Skeletal muscle satellite cell (primary cell): ENCODE measurements at regions not wholly inside any gene's neighbourhood (a gene's known extent, or its start where the extent isn't known, plus 50 kb on each side); places are given as distances from the start of the nearest gene placed in this dataset.

Source experiments
- H3K27me3 ChIP-seq: 2 replicates; pipeline ENCODE4 v1.7.0; 2013; ENCODE audit warnings: low read length; ENCODE audit not compliant: control insufficient read depth, insufficient read depth
- H3K36me3 ChIP-seq: 2 replicates; pipeline ENCODE4 v1.7.0; 2013; ENCODE audit warnings: mild to moderate bottlenecking, control low read depth, low read length; ENCODE audit not compliant: insufficient read depth
- H3K4me1 ChIP-seq: 2 replicates; pipeline ENCODE4 v1.7.0; 2013; ENCODE audit warnings: low read length; ENCODE audit not compliant: control insufficient read depth, insufficient read depth
- H3K4me2 ChIP-seq: 2 replicates; pipeline ENCODE4 v1.7.0; 2013; ENCODE audit warnings: mild to moderate bottlenecking, low read length
- H3K4me3 ChIP-seq: 2 replicates; pipeline ENCODE4 v1.7.0; 2013; ENCODE audit warnings: low read length
- H3K9ac ChIP-seq: 2 replicates; pipeline ENCODE4 v1.7.0; 2013; ENCODE audit warnings: mild to moderate bottlenecking, low read depth, low read length, moderate library complexity
- H3K9me3 ChIP-seq: replicated peaks from 2 replicates; pipeline ENCODE4 v1.7.0; 2013; ENCODE audit warnings: mild to moderate bottlenecking, control low read depth, low read length

- Histone ChIP-seq H3K4me2 (no peak overlapping the region), H3K4me1 (no peaks in the 10 kb centered on the region), H3K36me3 (no peaks in the 10 kb centered on the region), H3K9me3 (no peaks in the 10 kb centered on the region), H3K27me3 (no peaks in the 10 kb centered on the region), H3K4me3 (no peak overlapping the region), H3K9ac (no peak overlapping the region)
These were observed 232.7 kb downstream of the METTL4 start for GRCh38 chr18:2338601-2339000.

GRCh38 chr18:2340335-2340734, 231.0 kb downstream of the METTL4 start:
- Histone ChIP-seq H3K4me1 (no peaks in the 10 kb centered on the region), H3K36me3 (no peaks in the 10 kb centered on the region), H3K9ac (no peak overlapping the region), H3K4me2 (no peak overlapping the region), H3K27me3 (no peaks in the 10 kb centered on the region), H3K9me3 (no peaks in the 10 kb centered on the region), H3K4me3 (no peak overlapping the region)

GRCh38 chr18:2348003-2348402, 223.3 kb downstream of the METTL4 start:
- no peak overlapping the region for H3K4me2 ChIP-seq
- H3K36me3 ChIP-seq: no peaks in the 10 kb centered on the region
- no peaks in the 10 kb centered on the region for H3K27me3 ChIP-seq

GRCh38 chr18:2351126-2351850, 220.0 kb downstream of the METTL4 start:
- Histone ChIP-seq H3K36me3 (no peaks in the 10 kb centered on the region), H3K27me3 (no peaks in the 10 kb centered on the region), H3K4me1 (no peaks in the 10 kb centered on the region), H3K9ac (no peak overlapping the region), H3K9me3 (no peaks in the 10 kb centered on the region), H3K4me3 (no peak overlapping the region), H3K4me2 (no peak overlapping the region)

More at GRCh38 chr18:2348003-2348402, 223.3 kb downstream of the METTL4 start:
- H3K4me1 ChIP-seq: no peaks in the 10 kb centered on the region
- no peak overlapping the region for H3K9ac ChIP-seq
- H3K4me3 ChIP-seq: no peak overlapping the region
- no peaks in the 10 kb centered on the region for H3K9me3 ChIP-seq

- H3K27me3 ChIP-seq: no peaks in the 10 kb centered on the region
- no peaks in the 10 kb centered on the region for H3K9me3 ChIP-seq
- H3K36me3 ChIP-seq: no peaks in the 10 kb centered on the region
- H3K9ac ChIP-seq: no peak overlapping the region
- H3K4me3 ChIP-seq: no peak overlapping the region
- H3K4me2 ChIP-seq: no peak overlapping the region
- H3K4me1 ChIP-seq: no peaks in the 10 kb centered on the region
These were observed 217.0 kb downstream of the METTL4 start for GRCh38 chr18:2354292-2354691.

GRCh38 chr18:2356906-2357305, 214.4 kb downstream of the METTL4 start:
- no peak overlapping the region for H3K9ac ChIP-seq
- H3K4me3 ChIP-seq: no peak overlapping the region
- H3K9me3 ChIP-seq: no peaks in the 10 kb centered on the region

GRCh38 chr18:2360861-2361260, 210.4 kb downstream of the METTL4 start:
- Histone ChIP-seq H3K4me3 (no peak overlapping the region), H3K9ac (no peak overlapping the region), H3K36me3 (no peaks in the 10 kb centered on the region), H3K9me3 (no peaks in the 10 kb centered on the region), H3K4me1 (no peaks in the 10 kb centered on the region), H3K27me3 (no peaks in the 10 kb centered on the region), H3K4me2 (no peak overlapping the region)

More at GRCh38 chr18:2356906-2357305, 214.4 kb downstream of the METTL4 start:
- H3K27me3 ChIP-seq: no peaks in the 10 kb centered on the region
- no peaks in the 10 kb centered on the region for H3K4me1 ChIP-seq
- no peaks in the 10 kb centered on the region for H3K36me3 ChIP-seq
- no peak overlapping the region for H3K4me2 ChIP-seq

- Histone ChIP-seq H3K9me3 (no peaks in the 10 kb centered on the region), H3K27me3 (no peaks in the 10 kb centered on the region), H3K4me2 (no peak overlapping the region), H3K4me1 (no peaks in the 10 kb centered on the region), H3K9ac (no peak overlapping the region), H3K4me3 (no peak overlapping the region), H3K36me3 (no peaks in the 10 kb centered on the region)
These were observed 203.2 kb downstream of the METTL4 start for GRCh38 chr18:2368102-2368501.

- Histone ChIP-seq H3K9me3 (no peaks in the 10 kb centered on the region), H3K36me3 (no peaks in the 10 kb centered on the region), H3K4me2 (no peak overlapping the region)
These were observed 194.6 kb downstream of the METTL4 start for GRCh38 chr18:2376707-2377106.

GRCh38 chr18:2380101-2380500, 191.2 kb downstream of the METTL4 start:
- no peak overlapping the region for H3K4me2 ChIP-seq
- no peaks in the 10 kb centered on the region for H3K27me3 ChIP-seq
- H3K4me3 ChIP-seq: no peak overlapping the region
- H3K9ac ChIP-seq: no peak overlapping the region
- H3K9me3 ChIP-seq: no peaks in the 10 kb centered on the region
- no peaks in the 10 kb centered on the region for H3K4me1 ChIP-seq
- no peaks in the 10 kb centered on the region for H3K36me3 ChIP-seq

More at GRCh38 chr18:2376707-2377106, 194.6 kb downstream of the METTL4 start:
- Histone ChIP-seq H3K4me1 (no peaks in the 10 kb centered on the region), H3K9ac (no peak overlapping the region), H3K4me3 (no peak overlapping the region), H3K27me3 (no peaks in the 10 kb centered on the region)

- H3K27me3 ChIP-seq: no peaks in the 10 kb centered on the region
- H3K9ac ChIP-seq: no peak overlapping the region
- no peaks in the 10 kb centered on the region for H3K9me3 ChIP-seq
- no peak overlapping the region for H3K4me2 ChIP-seq
- H3K4me3 ChIP-seq: no peak overlapping the region
- no peaks in the 10 kb centered on the region for H3K36me3 ChIP-seq
- H3K4me1 ChIP-seq: no peaks in the 10 kb centered on the region
These were observed 189.8 kb downstream of the METTL4 start for GRCh38 chr18:2381539-2381938.

- H3K4me3 ChIP-seq: no peak overlapping the region
- H3K36me3 ChIP-seq: no peaks in the 10 kb centered on the region
- H3K9me3 ChIP-seq: no peaks in the 10 kb centered on the region
- H3K4me1 ChIP-seq: no peaks in the 10 kb centered on the region
- no peaks in the 10 kb centered on the region for H3K27me3 ChIP-seq
- H3K4me2 ChIP-seq: no peak overlapping the region
- no peak overlapping the region for H3K9ac ChIP-seq
These were observed 183.7 kb downstream of the METTL4 start for GRCh38 chr18:2387588-2387987.
